Adrenal gland (tissue), 9 donors: ENCODE measurements at regions not wholly inside any gene's neighbourhood (a gene's known extent, or its start where the extent isn't known, plus 50 kb on each side); places are given as distances from the start of the nearest gene placed in this dataset.

Source experiments
- DNase-seq, 7 donors: peaks; one replicate each; pipeline ENCODE4 v3.0.0-alpha.2; 2019 to 2020
- H3K27ac ChIP-seq, 5 donors: fragments of 200-600 bp; sonication (generic) in 4 of 5; 1 replicate in 3 of 5; 2 replicates in 2 of 5; pipeline versions ENCODE4 v1.5.1 to v1.8.0; 2016 to 2020; ENCODE audit warnings: mild to moderate bottlenecking in 1 of 5
- H3K27me3 ChIP-seq: fragments of 200-600 bp; 2 replicates; pipeline ENCODE4 v1.8.0; 2021
- H3K36me3 ChIP-seq, 2 donors: fragments of 200-600 bp; replicated peaks in 1 of 2; 1 replicate in 1 of 2; 2 replicates in 1 of 2; pipeline versions ENCODE4 v1.5.1 to v1.8.0; 2018 to 2022
- H3K4me1 ChIP-seq, 2 donors: fragments of 200-600 bp; replicated peaks in 1 of 2; 1 replicate in 1 of 2; 2 replicates in 1 of 2; pipeline versions ENCODE4 v1.5.1 to v1.8.0; 2018 to 2021
- H3K4me3 ChIP-seq, 4 donors: fragments of 200-600 bp; sonication (generic) in 3 of 4; one replicate each; pipeline ENCODE4 v1.5.1; 2016 to 2018
- H3K9me3 ChIP-seq, 3 donors: fragments of 200-600 bp; sonication (generic) in 1 of 3; replicated peaks in 1 of 3; 1 replicate in 2 of 3; 2 replicates in 1 of 3; pipeline versions ENCODE4 v1.5.1 to v1.8.0; 2016 to 2021
- POLR2A ChIP-seq, 2 donors: fragments of 450-650 bp; IDR thresholded peaks; one replicate each; pipeline ENCODE4 v1.6.1; 2017; ENCODE audit warnings: antibody characterized with exemption in 2 of 2, mild to moderate bottlenecking in 2 of 2, moderate library complexity in 1 of 2
- WGBS, 4 donors: extraction: QIAGEN DNeasy Blood & Tissue Kit in 2 of 4; methylation state at CpG; one replicate each; pipeline versions ENCODE4 v1.1.5 to v1.1.7; 2013 to 2017; 5-methylcytosine and 5-hydroxymethylcytosine counted together
- intact Hi-C, 2 donors: fragments of 100-400 bp; cut with DNase I; formaldehyde crosslinking; loops; one replicate each; pipeline versions ENCODE4 v1.14.1 to v1.15.0; 2022 to 2023
- TF ChIP-seq, protein P1 (sequence below), 6 experiments: fragments of 450-650 bp in 4 of 6; fragments of 200-600 bp in 2 of 6; sonication (generic) in 1 of 6; IDR thresholded peaks; 1 replicate in 5 of 6; 2 replicates in 1 of 6; pipeline versions ENCODE4 v1.5.1 to v1.8.0; 2016 to 2021; ENCODE audit warnings: antibody characterized with exemption in 6 of 6, mild to moderate bottlenecking in 2 of 6, moderate library complexity in 1 of 6
- donor health status: healthy with polysubstance abuse.
- donor health status: Bipolar disorder and iron deficiency.
- donor health status: DM: yes; HTN: yes; CAD: no.
- donor health status: DM: no; HTN: no; CAD: no.
- donor health status: DM: no; HTN: no; CAD: no.

DNA sequence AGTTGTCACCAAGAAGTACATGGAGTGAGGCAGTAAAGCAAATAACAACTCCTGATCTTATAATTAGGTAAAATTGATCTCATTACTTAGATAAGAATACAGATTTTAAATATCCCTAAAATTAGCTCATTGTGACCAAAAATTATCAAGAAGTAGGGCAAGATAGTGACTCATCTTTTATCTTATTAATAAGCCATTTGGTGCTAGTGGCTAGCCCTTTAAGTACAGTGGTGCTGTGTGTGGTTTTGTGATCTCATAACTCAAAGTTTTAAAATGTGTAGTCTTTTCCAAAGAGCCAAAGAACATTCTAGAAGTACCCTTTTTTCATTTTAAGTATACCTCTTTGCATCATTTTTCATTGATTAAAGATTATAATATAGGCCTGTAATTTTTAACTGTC, 569.4 kb upstream of the SETBP1 start:
- H3K4me1 ChIP-seq = no peaks in the 10 kb centered on the region
- TF ChIP-seq POLR2A (IDR thresholded peaks at IDR 0.05) = no peak
- TF ChIP-seq, protein P1, sequence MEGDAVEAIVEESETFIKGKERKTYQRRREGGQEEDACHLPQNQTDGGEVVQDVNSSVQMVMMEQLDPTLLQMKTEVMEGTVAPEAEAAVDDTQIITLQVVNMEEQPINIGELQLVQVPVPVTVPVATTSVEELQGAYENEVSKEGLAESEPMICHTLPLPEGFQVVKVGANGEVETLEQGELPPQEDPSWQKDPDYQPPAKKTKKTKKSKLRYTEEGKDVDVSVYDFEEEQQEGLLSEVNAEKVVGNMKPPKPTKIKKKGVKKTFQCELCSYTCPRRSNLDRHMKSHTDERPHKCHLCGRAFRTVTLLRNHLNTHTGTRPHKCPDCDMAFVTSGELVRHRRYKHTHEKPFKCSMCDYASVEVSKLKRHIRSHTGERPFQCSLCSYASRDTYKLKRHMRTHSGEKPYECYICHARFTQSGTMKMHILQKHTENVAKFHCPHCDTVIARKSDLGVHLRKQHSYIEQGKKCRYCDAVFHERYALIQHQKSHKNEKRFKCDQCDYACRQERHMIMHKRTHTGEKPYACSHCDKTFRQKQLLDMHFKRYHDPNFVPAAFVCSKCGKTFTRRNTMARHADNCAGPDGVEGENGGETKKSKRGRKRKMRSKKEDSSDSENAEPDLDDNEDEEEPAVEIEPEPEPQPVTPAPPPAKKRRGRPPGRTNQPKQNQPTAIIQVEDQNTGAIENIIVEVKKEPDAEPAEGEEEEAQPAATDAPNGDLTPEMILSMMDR (IDR thresholded peaks at IDR 0.05) = no peak
- intact Hi-C loops = no loop called here
- H3K4me3 ChIP-seq = no peak overlapping the region
- no peaks in the 10 kb centered on the region for H3K27me3 ChIP-seq
- H3K9me3 ChIP-seq = no peaks in the 10 kb centered on the region
- H3K27ac ChIP-seq = no peak overlapping the region
- no peaks in the 10 kb centered on the region for H3K36me3 ChIP-seq
- no peak for DNase-seq

DNA sequence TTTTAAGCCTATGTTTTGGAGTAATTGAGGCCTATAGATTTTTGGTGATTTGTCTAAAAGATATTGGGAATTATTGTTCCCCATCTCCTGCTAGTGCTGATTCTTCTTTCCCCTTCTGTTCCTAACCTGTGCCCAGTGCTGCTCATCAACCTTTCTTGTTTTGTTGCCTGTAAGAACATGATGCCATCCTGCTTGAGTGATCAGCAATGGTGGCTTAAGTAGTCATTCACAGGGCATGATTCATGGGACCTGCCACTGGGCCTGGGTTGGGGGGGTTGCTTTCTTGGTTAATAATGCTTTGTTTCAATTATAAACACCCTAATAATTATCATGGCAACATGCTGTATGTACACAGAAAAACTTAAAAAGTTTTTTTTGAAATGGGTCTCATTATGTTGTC, 562.9 kb upstream of the SETBP1 start:
- no peaks in the 10 kb centered on the region for H3K27me3 ChIP-seq
- intact Hi-C loops = no loop called here
- H3K27ac ChIP-seq = no peak overlapping the region
- H3K4me1 ChIP-seq = no peaks in the 10 kb centered on the region
- H3K4me3 ChIP-seq = no peak overlapping the region
- no peaks in the 10 kb centered on the region for H3K9me3 ChIP-seq
- no peak for TF ChIP-seq POLR2A (IDR thresholded peaks at IDR 0.05)
- TF ChIP-seq, protein P1 (IDR thresholded peaks at IDR 0.05) = no peak
- H3K36me3 ChIP-seq = no peaks in the 10 kb centered on the region
- DNase-seq = no peak

DNA sequence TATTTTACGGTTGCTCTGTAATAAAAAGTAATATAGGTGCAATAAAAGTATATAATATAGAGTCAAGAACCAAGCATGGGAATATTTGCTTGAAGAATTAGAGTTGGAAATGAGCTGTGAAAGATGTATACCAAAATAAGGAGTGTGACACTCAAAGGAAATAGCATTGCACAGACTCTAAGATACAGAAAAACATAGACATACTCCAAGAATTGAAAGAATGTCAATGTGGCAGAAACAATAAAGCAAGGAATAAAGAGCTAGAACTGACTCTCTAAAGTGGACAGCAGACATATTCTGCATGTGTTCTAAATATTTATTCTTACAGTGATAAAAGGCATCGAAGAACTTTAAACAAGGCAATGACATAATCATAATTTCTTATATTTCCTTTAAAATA, 561.1 kb upstream of the SETBP1 start:
- Histone ChIP-seq H3K27ac (no peak overlapping the region), H3K27me3 (no peaks in the 10 kb centered on the region), H3K4me3 (no peak overlapping the region), H3K4me1 (no peaks in the 10 kb centered on the region), H3K36me3 (no peaks in the 10 kb centered on the region), H3K9me3 (no peaks in the 10 kb centered on the region)
- DNase-seq = no peak
- 74 to 91% (median 84%) methylated on average over 2 of the region's 2 CpGs for WGBS, 4 donors
- intact Hi-C loops = no loop called here
- no peak for TF ChIP-seq POLR2A (IDR thresholded peaks at IDR 0.05)
- TF ChIP-seq, protein P1 (IDR thresholded peaks at IDR 0.05) = no peak

DNA sequence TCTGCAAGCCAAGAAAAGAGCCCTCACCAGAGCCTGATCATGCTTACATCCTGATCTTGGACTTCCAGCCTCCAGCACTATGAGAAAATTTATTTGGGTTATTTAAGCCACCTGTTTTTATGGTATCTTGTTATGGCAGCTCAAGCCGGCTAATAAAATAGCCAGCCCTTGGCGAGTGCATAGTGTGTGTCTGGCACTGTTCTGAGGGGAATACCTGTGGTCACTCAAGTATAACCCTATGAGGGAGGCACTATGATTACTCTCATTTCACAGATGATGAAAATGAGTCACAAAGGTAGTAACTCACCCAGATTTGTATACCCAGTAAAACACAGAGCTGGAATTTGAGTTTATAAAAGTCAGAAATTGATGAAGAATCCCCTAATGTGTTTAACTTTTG, 556.9 kb upstream of the SETBP1 start:
- TF ChIP-seq, protein P1 (IDR thresholded peaks at IDR 0.05) = no peak
- TF ChIP-seq POLR2A (IDR thresholded peaks at IDR 0.05) = no peak
- intact Hi-C loops = no loop called here
- H3K4me1 ChIP-seq = no peaks in the 10 kb centered on the region
- WGBS, 4 donors = 78 to 100% (median 86%) methylated on average over 2 of the region's 2 CpGs
- no peaks in the 10 kb centered on the region for H3K36me3 ChIP-seq
- no peak overlapping the region for H3K27ac ChIP-seq
- no peaks in the 10 kb centered on the region for H3K9me3 ChIP-seq
- H3K27me3 ChIP-seq = no peaks in the 10 kb centered on the region
- no peak for DNase-seq
- no peak overlapping the region for H3K4me3 ChIP-seq
